GM19035 (cell line): ENCODE measurements at regions not wholly inside any gene's neighbourhood (a gene's known extent, or its start where the extent isn't known, plus 50 kb on each side); places are given as distances from the start of the nearest gene placed in this dataset.

Experiments used
- ATAC-seq: cut with Tn5 transposase; IDR thresholded peaks from one replicate; pipeline ENCODE4 v1.9.1; 2021; ENCODE audit not compliant: unreplicated experiment

GRCh38 chr17:14959106-14959648 is 305.9 kb downstream of the PMP22 start:
- no peak for ATAC-seq

- ATAC-seq, result no peak
Measured at GRCh38 chr17:14953405-14953804, 311.7 kb downstream of the PMP22 start.

GRCh38 chr17:14950686-14951085 is 314.4 kb downstream of the PMP22 start:
- no peak for ATAC-seq

- ATAC-seq, result no peak
Measured at GRCh38 chr17:14950216-14950615, 314.9 kb downstream of the PMP22 start.

- no peak for ATAC-seq
Measured at GRCh38 chr17:14947671-14948070, 317.5 kb downstream of the PMP22 start.

GRCh38 chr17:14946481-14946880 is 318.6 kb downstream of the PMP22 start:
- ATAC-seq, result no peak

GRCh38 chr17:14942526-14943190 is 322.5 kb downstream of the PMP22 start:
- ATAC-seq, result no peak

GRCh38 chr17:14940938-14941265 is 324.2 kb downstream of the PMP22 start:
- no peak for ATAC-seq

- no peak for ATAC-seq
Measured at GRCh38 chr17:14940108-14940937, 324.8 kb downstream of the PMP22 start.

GRCh38 chr17:14935845-14936485 is 329.2 kb downstream of the PMP22 start:
- ATAC-seq, result no peak

- ATAC-seq, result no peak
Measured at GRCh38 chr17:14935139-14935841, 329.8 kb downstream of the PMP22 start.

- ATAC-seq, result no peak
Measured at GRCh38 chr17:14933676-14934075, 331.4 kb downstream of the PMP22 start.

GRCh38 chr17:14926526-14927122 is 338.5 kb downstream of the PMP22 start:
- ATAC-seq, result no peak

- no peak for ATAC-seq
Measured at GRCh38 chr17:14926073-14926472, 339.1 kb downstream of the PMP22 start.

GRCh38 chr17:14925498-14925897 is 339.6 kb downstream of the PMP22 start:
- ATAC-seq, result no peak

- no peak for ATAC-seq
Measured at GRCh38 chr17:14923981-14924380, 341.1 kb downstream of the PMP22 start.

- ATAC-seq, result no peak
Measured at GRCh38 chr17:14922411-14922810, 342.7 kb downstream of the PMP22 start.

- ATAC-seq, result no peak
Measured at GRCh38 chr17:14921936-14922335, 343.2 kb downstream of the PMP22 start.

- no peak for ATAC-seq
Measured at GRCh38 chr17:14919631-14920213, 345.4 kb downstream of the PMP22 start.

- ATAC-seq, result no peak
Measured at GRCh38 chr17:14919094-14919493, 346.0 kb downstream of the PMP22 start.
